PFSK-1 (cell line): ENCODE measurements at regions not wholly inside any gene's neighbourhood (a gene's known extent, or its start where the extent isn't known, plus 50 kb on each side); places are given as distances from the start of the nearest gene placed in this dataset.

Source experiments
- POLR2AphosphoS5 ChIP-seq: IDR thresholded peaks from 2 replicates; pipeline ENCODE4 v1.6.1; 2012; ENCODE audit warnings: low read depth, mild to moderate bottlenecking, control low read depth, low read length, moderate library complexity
- REST ChIP-seq, 2 experiments: IDR thresholded peaks; 2 replicates each; pipeline versions ENCODE4 v1.6.1 to v1.8.0; 2011 to 2012; ENCODE audit warnings: low read depth in 2 of 2, low read length in 2 of 2, control low read depth in 1 of 2, inconsistent platforms in 1 of 2, mild to moderate bottlenecking in 1 of 2, moderate library complexity in 1 of 2; ENCODE audit not compliant: insufficient read depth in 1 of 2
- SIN3A ChIP-seq: IDR thresholded peaks from 2 replicates; pipeline ENCODE4 v1.6.1; 2012; ENCODE audit warnings: mild to moderate bottlenecking, low read length, moderate library complexity, borderline replicate concordance; ENCODE audit not compliant: insufficient read depth
- TAF1 ChIP-seq: IDR thresholded peaks from 2 replicates; pipeline ENCODE4 v1.6.1; 2012; ENCODE audit warnings: low read length, control low read depth, borderline replicate concordance; ENCODE audit not compliant: insufficient read depth

GRCh38 chrX:40936827-40937226 lies 148.4 kb upstream of the USP9X start:
- TF ChIP-seq POLR2AphosphoS5 (no peak), TAF1 (no peak), REST (IDR thresholded peaks at IDR 0.05; ENCODE audit: insufficient read depth in 1 of 2, low read depth in 2 of 2, low read length in 2 of 2) (no peak), SIN3A (no peak)
